ENCODE measurements at regions not wholly inside any gene's neighbourhood (a gene's known extent, or its start where the extent isn't known, plus 50 kb on each side); places are given as distances from the start of the nearest gene placed in this dataset.

GRCh38 chr7:34357946-34358345 lies 300.1 kb upstream of the NPSR1 start:
- Histone ChIP-seq H4K5ac (ENCODE audit: low read depth, low read length) (no peak overlapping the region), H3K27me3 (ENCODE audit: control insufficient read depth, insufficient read depth, low read length) (no peaks in the 10 kb centered on the region; the same call in 1 of the 2 replicates), H3K4me2 (ENCODE audit: low read depth, low read length) (no peak overlapping the region), H3K4me1 (ENCODE audit: control insufficient read depth, insufficient read depth, low read length) (no peaks in the 10 kb centered on the region), H3K23ac (ENCODE audit: low read depth, low read length) (no peak overlapping the region), H3K27ac (ENCODE audit: insufficient read depth, low read length) (no peak overlapping the region), H3K9ac (ENCODE audit: low read depth, low read length) (no peak overlapping the region), H3K9me3 (ENCODE audit: control insufficient read depth, insufficient read depth, low read length) (no peaks in the 10 kb centered on the region), H4K91ac (ENCODE audit: insufficient read depth, low read depth, low read length) (no peak overlapping the region), H3K9me1 (ENCODE audit: insufficient read depth, low read length) (no peaks in the 10 kb centered on the region), H3K4me3 (ENCODE audit: insufficient read depth, low read depth, low read length) (no peak overlapping the region), H3K14ac (replicated peaks; ENCODE audit: low read depth, low read length) (no peak overlapping the region), H2AFZ (replicated peaks; ENCODE audit: low read length, poor library complexity) (no peak overlapping the region), H3K56ac (ENCODE audit: extremely low read depth, insufficient read depth, low read length) (no peak overlapping the region), H3K4ac (ENCODE audit: low read depth, low read length) (no peak overlapping the region), H2AK5ac (ENCODE audit: low read depth, low read length) (no peak overlapping the region), H3K79me1 (ENCODE audit: low read depth in 1 of 2, low read length in 2 of 2) (no peaks in the 10 kb centered on the region), H3K36me3 (ENCODE audit: control insufficient read depth, insufficient read depth, low read length) (no peaks in the 10 kb centered on the region), H2AK9ac (replicated peaks; ENCODE audit: low read depth, low read length, poor library complexity) (no peak overlapping the region), H2BK15ac (ENCODE audit: low read depth, low read length) (no peak overlapping the region), H3K18ac (ENCODE audit: low read depth, low read length) (no peak overlapping the region), H2BK120ac (ENCODE audit: low read depth, low read length) (no peak overlapping the region), H4K8ac (ENCODE audit: low read depth in 2 of 2, low read length in 2 of 2) (no peak overlapping the region), H4K20me1 (ENCODE audit: insufficient read depth, low read length) (no peaks in the 10 kb centered on the region), H2BK5ac (ENCODE audit: low read depth, low read length, poor library complexity, severe bottlenecking) (no peak overlapping the region), H2BK20ac (ENCODE audit: low read depth, low read length) (no peak overlapping the region)
- ChIA-PET CTCF (no interaction called here), POLR2A (ENCODE audit: unreplicated experiment) (no interaction called here)
- intact Hi-C loops (cut with micrococcal nuclease) (no loop called here), dilution Hi-C loops (cut with HindIII; ENCODE audit: low sequenced_read_pairs, unreplicated experiment) (no loop called here), in situ Hi-C loops (cut with MboI; ENCODE audit: low sequenced_read_pairs) (no loop called here)
- TF ChIP-seq NFE2L2 (IDR thresholded peaks at IDR 0.05; ENCODE audit: low read depth, low read length) (no peak), RFX5 (IDR thresholded peaks at IDR 0.05; ENCODE audit: low read depth, low read length) (no peak), CEBPB (IDR thresholded peaks at IDR 0.05; ENCODE audit: low read depth, low read length) (no peak), MAZ (IDR thresholded peaks at IDR 0.05; ENCODE audit: borderline replicate concordance, low read depth, low read length) (no peak), SMC3 (IDR thresholded peaks at IDR 0.05; ENCODE audit: low read depth, low read length) (no peak), RCOR1 (IDR thresholded peaks at IDR 0.05; ENCODE audit: insufficient replicate concordance, low read length) (no peak), ELK1 (IDR thresholded peaks at IDR 0.05; ENCODE audit: borderline replicate concordance, low read depth, low read length) (no peak), MXI1 (IDR thresholded peaks at IDR 0.05; ENCODE audit: borderline replicate concordance, low read depth, low read length) (no peak), CTCF (conservative IDR thresholded peaks at IDR 0.05; ENCODE audit: low read depth, low read length) (no peak), USF2 (IDR thresholded peaks at IDR 0.05; ENCODE audit: low read depth, low read length) (no peak), BHLHE40 (IDR thresholded peaks at IDR 0.05; ENCODE audit: low read depth, low read length) (no peak), MAFK (IDR thresholded peaks at IDR 0.05; ENCODE audit: low read depth, low read length) (no peak), FOS (IDR thresholded peaks at IDR 0.05; ENCODE audit: low read depth, low read length) (no peak), CHD1 (IDR thresholded peaks at IDR 0.05; ENCODE audit: low read depth, low read length) (no peak), RAD21 (IDR thresholded peaks at IDR 0.05; ENCODE audit: low read length) (no peak), POLR2A (IDR thresholded peaks at IDR 0.05; ENCODE audit: low read depth, low read length) (no peak)
- WGBS, 2 experiments (ENCODE audit: extremely low coverage in 2 of 2, insufficient read length in 1 of 2), result 51% methylated on average over 4 of the region's 8 CpGs; no CpG with 5 or more reads in 1 of the 2 experiments
- DNase-seq (no peak), ATAC-seq (ENCODE audit: low read depth) (no peak)
- no TSS peak for BruUV-seq (replicated peaks)

All from IMR-90 (cell line).